GM06990 (cell line): ENCODE measurements at regions not wholly inside any gene's neighbourhood (a gene's known extent, or its start where the extent isn't known, plus 50 kb on each side); places are given as distances from the start of the nearest gene placed in this dataset.

Source experiments
- DNase-seq: peaks from one replicate; pipeline ENCODE4 v3.0.0-alpha.2; 2011; ENCODE audit not compliant: insufficient read length; ENCODE audit errors: extremely low read depth
- H3K27me3 ChIP-seq: replicated peaks from 2 replicates; pipeline ENCODE4 v1.6.0; 2011; ENCODE audit warnings: low read length; ENCODE audit not compliant: control insufficient read depth, insufficient read depth
- H3K36me3 ChIP-seq: 2 replicates; pipeline ENCODE4 v1.5.1; 2011; ENCODE audit warnings: low read length; ENCODE audit not compliant: control insufficient read depth, insufficient read depth
- H3K4me3 ChIP-seq: replicated peaks from 2 replicates; pipeline ENCODE4 v1.5.1; 2011; ENCODE audit warnings: low read depth, mild to moderate bottlenecking, control low read depth, low read length
- TF ChIP-seq, protein P1 (sequence below): IDR thresholded peaks from 2 replicates; pipeline ENCODE4 v1.5.1; 2011; ENCODE audit warnings: low read length, control low read depth, mild to moderate bottlenecking, inconsistent platforms; ENCODE audit not compliant: insufficient read depth, poor library complexity, severe bottlenecking

DNA sequence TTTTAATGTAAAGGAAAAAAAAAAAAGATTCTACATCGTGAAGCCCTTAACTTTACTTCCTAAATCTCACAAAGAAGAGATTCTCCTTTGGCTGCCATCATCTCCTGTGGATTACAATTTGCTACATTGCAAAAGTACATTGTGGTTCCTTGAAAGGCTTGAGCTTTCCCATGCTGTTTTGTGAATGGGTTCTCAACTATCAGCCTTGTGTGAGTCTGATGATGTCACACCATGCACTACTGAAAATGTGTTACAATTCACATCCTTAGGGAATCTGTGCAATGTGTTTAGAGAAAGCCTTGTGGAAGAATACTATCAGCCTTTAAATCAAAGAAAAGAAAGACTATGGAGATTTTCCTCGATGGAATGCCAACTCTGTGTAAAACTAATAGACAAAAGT lies 510.0 kb upstream of the ALCAM start:
- no peak overlapping the region for H3K4me3 ChIP-seq
- H3K27me3 ChIP-seq, result no peaks in the 10 kb centered on the region
- TF ChIP-seq, protein P1, sequence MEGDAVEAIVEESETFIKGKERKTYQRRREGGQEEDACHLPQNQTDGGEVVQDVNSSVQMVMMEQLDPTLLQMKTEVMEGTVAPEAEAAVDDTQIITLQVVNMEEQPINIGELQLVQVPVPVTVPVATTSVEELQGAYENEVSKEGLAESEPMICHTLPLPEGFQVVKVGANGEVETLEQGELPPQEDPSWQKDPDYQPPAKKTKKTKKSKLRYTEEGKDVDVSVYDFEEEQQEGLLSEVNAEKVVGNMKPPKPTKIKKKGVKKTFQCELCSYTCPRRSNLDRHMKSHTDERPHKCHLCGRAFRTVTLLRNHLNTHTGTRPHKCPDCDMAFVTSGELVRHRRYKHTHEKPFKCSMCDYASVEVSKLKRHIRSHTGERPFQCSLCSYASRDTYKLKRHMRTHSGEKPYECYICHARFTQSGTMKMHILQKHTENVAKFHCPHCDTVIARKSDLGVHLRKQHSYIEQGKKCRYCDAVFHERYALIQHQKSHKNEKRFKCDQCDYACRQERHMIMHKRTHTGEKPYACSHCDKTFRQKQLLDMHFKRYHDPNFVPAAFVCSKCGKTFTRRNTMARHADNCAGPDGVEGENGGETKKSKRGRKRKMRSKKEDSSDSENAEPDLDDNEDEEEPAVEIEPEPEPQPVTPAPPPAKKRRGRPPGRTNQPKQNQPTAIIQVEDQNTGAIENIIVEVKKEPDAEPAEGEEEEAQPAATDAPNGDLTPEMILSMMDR, result no peak
- DNase-seq, result no peak
- no peaks in the 10 kb centered on the region for H3K36me3 ChIP-seq

DNA sequence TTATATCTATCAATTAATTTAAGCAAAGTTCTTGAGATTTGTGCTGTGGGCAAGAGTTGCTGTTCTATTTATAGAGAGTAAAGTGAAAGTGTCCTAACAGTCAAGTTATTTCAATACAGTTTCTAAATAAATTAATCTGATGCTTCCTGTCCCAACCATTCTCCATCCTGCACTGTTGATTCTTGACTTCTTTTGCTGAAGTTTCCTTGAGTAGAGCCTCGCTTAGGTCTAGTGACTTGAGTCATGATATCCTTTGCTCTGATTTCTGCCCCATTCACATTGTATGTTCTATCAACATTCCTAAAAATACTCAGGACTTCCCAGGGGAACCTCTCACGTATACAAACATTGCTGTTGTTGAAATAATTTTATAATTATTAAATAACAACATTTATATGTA lies 498.4 kb upstream of the ALCAM start:
- Histone ChIP-seq H3K4me3 (no peak overlapping the region), H3K27me3 (no peaks in the 10 kb centered on the region), H3K36me3 (no peaks in the 10 kb centered on the region)
- DNase-seq, result no peak
- TF ChIP-seq, protein P1, result no peak

DNA sequence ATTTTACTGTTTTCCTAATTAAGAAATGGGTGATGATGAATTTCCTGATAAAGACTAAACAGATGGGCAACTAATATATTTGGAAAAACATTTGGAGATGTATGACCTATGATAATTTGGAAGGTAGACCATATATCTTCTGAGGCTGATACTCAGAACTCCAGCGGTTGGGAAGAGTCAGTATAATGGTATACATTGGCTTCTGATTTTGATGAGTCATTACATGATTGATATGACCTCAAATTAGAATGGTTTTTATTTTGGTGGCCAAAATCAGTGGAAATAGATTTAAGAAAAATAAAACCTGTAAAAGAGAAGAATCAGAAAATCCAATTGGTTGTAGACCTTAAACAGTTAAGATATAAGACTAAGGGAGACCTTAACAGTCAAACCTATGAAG lies 496.4 kb upstream of the ALCAM start:
- Histone ChIP-seq H3K36me3 (no peaks in the 10 kb centered on the region), H3K27me3 (no peaks in the 10 kb centered on the region), H3K4me3 (no peak overlapping the region)
- DNase-seq, result no peak
- TF ChIP-seq, protein P1, result no peak

DNA sequence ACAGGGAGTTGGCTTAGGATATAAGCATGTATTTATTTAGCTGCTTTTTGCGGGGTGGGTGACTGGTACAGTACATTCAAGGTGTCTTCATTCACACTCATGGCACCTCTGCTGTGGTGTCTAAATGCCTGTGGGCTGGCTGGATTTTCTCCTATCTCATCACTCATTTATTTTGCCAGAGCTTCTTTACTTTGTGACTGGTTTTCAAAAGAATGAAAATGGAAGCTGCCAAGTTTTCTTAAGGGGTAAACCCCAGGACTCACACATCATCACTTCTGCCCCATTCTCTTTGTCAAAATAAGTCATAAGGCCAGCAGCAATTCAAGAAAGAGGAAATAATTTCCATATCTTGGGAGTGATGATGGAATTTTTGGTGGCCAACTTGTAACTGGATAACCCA lies 493.4 kb upstream of the ALCAM start:
- no peak for DNase-seq
- TF ChIP-seq, protein P1, result no peak
- H3K36me3 ChIP-seq, result no peaks in the 10 kb centered on the region
- no peaks in the 10 kb centered on the region for H3K27me3 ChIP-seq
- H3K4me3 ChIP-seq, result no peak overlapping the region

DNA sequence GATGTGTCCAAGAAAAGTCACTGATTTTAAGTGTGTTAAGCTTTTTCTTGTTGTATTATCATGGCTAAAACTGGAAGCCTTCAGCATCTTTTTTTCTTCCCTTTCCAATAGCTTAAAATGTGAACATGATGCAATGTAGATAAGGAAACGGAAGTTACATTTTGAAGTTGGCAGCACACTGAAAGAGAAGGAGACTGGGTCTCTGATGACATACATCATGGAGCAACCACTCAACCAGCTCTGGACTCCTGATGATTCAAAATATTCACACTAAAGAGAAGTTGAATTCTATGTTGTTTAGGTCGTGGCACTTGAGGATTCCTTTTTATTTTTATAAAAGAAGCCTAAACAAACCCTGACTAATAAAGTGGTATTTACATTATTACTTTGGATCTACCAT lies 488.3 kb upstream of the ALCAM start:
- no peaks in the 10 kb centered on the region for H3K36me3 ChIP-seq
- H3K4me3 ChIP-seq, result no peak overlapping the region
- no peaks in the 10 kb centered on the region for H3K27me3 ChIP-seq
- DNase-seq, result no peak
- TF ChIP-seq, protein P1, result no peak

DNA sequence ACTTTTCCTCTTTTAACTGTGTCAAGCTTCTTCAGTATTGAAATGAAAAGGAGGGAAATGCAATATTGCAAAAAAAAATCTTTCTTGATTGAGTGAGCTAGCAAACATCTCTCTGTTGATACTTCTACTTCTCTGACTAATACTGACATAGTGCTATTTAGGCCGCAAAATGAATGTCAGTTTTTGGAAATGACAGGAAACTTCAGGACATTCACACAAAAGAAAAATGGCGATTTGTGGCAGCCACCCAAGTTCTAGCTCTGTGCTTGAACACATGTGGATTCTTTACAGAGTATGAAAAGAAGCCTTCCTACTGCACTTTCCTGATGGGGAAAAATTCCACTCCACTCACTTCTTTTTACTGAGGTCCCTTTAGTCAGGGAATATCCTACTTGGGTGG lies 486.8 kb upstream of the ALCAM start:
- DNase-seq, result no peak
- TF ChIP-seq, protein P1, result no peak
- H3K27me3 ChIP-seq, result no peaks in the 10 kb centered on the region
- no peak overlapping the region for H3K4me3 ChIP-seq
- no peaks in the 10 kb centered on the region for H3K36me3 ChIP-seq
